KOPT-K1 (cell line): ENCODE measurements at regions not wholly inside any gene's neighbourhood (a gene's known extent, or its start where the extent isn't known, plus 50 kb on each side); places are given as distances from the start of the nearest gene placed in this dataset.

Experiments used
- H3K27ac ChIP-seq: fragments of 200-600 bp; sonication (generic); 2 replicates; pipeline ENCODE4 v1.5.1; 2016; ENCODE audit warnings: antibody characterized with exemption, mild to moderate bottlenecking, low read depth, low read length; ENCODE audit not compliant: poor library complexity, severe bottlenecking
- H3K36me3 ChIP-seq: fragments of 200-600 bp; sonication (generic); 2 replicates; pipeline ENCODE4 v1.5.1; 2017; ENCODE audit warnings: antibody characterized with exemption, mild to moderate bottlenecking, low read length, moderate library complexity; ENCODE audit not compliant: insufficient read depth
- H3K9me3 ChIP-seq: fragments of 200-600 bp; sonication (generic); 2 replicates; pipeline ENCODE4 v1.5.1; 2017; ENCODE audit warnings: antibody characterized with exemption, low read length, mild to moderate bottlenecking; ENCODE audit not compliant: insufficient read depth, poor library complexity, severe bottlenecking

DNA sequence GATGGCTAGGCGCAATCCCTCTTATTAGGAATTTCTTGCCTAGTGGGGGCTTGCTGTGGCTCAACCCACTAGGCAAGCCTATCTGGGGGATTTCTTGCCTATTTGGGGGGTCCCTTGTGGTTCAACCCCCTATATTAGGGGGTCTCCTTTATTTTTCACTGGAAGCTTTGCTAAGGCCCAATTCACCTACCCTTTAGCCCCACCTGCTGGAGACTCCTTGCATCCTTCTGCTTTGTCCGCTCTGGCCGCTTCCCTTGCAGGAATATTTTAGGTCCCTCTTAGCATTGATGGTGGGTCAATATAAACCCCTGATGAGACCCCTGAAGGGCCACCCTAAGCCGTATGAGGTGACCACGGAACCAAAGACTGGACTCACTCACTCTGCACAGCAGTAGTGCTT, 1552.1 kb downstream of the AACS start:
- Histone ChIP-seq H3K36me3 (no peaks in the 10 kb centered on the region), H3K27ac (no peak overlapping the region), H3K9me3 (peaks cover 50% of the 10 kb centered on the region)

DNA sequence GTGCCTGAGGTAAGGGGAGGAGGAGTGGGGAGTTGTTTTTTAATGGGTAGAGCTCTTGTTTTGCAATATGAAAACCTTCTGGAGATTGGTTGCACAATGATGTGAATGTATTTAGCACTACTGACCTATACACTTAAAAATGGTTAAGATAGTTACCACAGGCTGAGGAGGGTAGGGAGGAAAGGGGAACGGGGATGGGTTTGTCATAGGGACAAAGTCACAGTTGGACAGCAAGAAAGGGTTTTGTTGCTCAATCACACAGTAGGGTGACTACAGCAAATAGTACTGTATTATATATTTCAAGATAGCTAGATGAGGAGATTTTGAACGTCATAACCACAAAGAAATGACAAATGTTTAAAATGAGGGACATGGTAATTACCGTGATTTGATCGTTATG, 1562.4 kb downstream of the AACS start:
- H3K27ac ChIP-seq: no peak overlapping the region
- no peaks in the 10 kb centered on the region for H3K9me3 ChIP-seq
- no peaks in the 10 kb centered on the region for H3K36me3 ChIP-seq

DNA sequence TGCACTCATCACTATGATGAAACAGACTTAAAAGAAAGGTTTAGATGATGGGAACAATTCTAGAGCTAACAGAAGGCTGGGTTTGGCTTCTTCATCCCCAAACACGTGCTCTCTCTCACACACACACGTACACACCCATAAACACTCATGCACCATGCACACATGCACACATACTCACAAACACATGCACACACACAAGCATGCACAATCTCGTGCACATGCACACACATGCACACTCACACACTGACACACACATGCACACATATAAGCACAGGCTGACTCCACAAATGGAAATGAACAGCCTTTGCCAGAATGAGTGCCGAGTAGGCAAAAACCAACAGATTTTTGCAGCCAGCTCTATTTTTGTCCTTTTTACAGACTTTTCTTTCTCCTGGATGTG, 1571.6 kb downstream of the AACS start:
- H3K36me3 ChIP-seq: no peaks in the 10 kb centered on the region
- peaks cover 10% of the 10 kb centered on the region for H3K9me3 ChIP-seq
- no peak overlapping the region for H3K27ac ChIP-seq

DNA sequence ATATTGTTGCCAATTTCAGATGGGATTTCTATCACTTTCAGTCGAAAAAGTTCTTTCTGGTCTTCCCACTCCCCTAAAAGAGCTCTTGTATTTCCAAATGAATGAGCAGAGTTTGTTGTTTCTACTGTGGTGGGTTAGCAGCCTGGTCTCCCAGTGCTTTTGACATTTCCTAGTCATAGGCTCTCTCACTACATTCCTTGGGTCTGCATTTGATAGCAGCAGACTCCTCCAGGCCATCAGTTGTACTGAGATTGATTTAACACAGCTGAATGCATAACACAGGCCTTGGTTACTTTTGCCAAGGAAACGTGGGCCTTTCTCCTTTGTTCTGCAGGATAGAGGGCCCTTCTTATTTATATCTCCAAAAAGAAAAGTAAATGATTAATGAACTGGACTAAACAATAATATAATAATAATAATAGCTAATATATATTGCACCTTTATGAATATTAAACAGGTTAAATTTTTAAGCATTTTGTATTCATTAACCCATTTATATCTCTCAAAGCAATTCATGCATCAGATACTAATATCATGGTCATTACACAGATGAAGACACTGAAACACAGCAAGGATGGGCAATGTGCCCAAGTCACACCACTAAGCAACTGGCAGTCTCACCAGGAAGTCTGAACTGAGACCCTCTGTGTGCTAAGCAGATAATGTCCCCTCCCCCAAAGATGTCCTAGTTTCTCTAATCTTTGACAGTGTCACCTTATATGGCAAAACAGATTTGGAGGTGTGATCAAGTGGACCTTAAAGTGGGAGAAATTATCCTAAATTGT, 1579.2 kb downstream of the AACS start:
- Histone ChIP-seq H3K27ac (no peak overlapping the region), H3K9me3 (peaks cover 13% of the 10 kb centered on the region), H3K36me3 (no peaks in the 10 kb centered on the region)

DNA sequence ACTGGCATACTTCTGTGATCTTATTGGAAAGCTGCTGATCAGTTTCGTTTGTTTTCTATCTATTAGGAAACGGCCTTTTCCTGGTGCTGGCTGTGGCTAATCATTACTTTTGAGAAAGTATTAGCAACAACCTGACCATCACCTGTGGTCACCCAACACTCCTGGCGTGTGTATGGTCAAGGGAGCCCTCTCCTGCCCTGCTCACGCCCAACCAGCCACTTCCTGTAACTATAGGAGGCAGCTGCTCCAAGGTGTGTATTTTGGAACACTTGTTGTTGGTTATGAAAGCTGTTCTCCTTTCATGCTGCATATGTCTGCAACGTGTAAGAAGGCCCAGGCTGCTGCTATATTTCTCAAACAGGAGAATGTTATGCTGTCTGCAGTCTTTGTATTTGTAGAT, 1582.8 kb downstream of the AACS start:
- Histone ChIP-seq H3K9me3 (no peaks in the 10 kb centered on the region), H3K36me3 (no peaks in the 10 kb centered on the region), H3K27ac (no peak overlapping the region)

DNA sequence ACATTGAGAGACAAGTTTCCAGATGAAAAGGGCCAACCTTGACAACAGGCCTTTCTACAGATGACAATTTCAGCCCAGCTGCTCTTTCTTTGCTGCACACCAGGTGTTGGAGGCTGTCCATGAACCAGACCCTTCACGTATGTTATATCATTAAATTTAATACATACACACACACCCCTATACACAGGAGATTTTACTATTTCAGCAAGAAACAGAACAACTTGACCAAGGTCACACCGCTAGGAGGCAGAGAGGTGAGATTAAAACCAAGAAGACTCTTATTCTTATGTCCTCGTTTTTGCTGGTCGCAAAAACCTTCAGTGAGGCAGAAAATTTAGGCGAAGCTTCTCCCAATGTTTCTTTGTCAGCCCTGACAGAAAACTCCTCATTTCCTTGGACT, 1585.9 kb downstream of the AACS start:
- H3K27ac ChIP-seq: no peak overlapping the region
- H3K9me3 ChIP-seq: no peaks in the 10 kb centered on the region
- H3K36me3 ChIP-seq: no peaks in the 10 kb centered on the region

DNA sequence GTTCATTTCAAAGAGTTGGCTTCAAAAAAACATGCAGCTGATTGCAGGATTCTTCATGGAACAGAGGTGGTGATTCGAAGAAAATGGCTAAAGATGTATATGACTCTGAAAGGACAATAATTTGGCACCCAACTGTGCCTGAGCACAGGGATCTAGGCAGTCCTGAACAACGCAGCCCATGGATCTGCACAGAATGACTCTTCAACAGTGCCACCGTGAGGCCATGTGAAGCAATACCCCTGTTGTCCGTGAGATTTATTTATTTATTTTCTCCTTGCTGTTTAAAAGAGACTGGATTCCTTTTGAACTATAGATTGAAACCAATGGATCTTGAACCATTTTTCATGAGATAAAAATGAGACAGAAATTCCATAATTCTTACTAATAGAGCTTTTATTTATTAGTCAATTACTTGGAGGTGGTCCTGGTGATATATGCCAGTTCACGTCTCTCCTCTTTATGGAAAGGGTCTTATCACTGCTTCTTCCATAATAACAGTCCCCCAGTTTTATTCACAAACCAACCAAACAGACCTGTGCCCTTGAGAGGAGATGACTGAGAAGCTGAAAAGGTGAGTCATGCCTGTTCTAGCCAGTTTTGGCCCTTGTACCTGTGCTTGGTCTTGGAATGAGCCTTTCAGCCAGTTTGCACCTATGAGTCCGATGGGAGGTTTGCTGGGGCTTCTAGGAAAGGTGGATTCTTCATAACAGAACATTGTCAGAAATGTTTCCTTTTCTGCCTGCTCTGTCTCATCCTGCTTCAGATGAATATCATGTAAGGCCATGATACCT, 1598.3 kb downstream of the AACS start:
- Histone ChIP-seq H3K36me3 (no peaks in the 10 kb centered on the region), H3K9me3 (peaks cover 8% of the 10 kb centered on the region), H3K27ac (no peak overlapping the region)

DNA sequence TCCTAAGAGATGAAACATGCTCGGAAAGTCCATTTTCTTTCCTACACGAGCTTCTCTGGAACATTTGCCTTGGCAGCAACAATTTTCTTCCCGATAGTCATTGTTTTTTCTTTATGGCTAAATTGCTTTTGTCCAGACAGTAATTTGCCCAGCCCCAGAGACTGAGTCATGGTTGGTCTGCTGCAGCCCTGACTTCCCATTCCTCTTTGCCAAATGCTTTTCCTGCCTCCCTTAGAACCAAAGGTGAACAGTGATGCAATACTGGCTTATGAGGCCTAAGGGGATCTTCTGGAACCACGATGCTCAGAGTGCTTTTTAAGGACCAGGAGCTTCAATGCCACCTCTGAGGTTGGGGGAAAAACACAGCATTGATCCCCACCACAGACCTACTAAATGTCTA, 1599.6 kb upstream of the TMEM132C start:
- Histone ChIP-seq H3K27ac (no peak overlapping the region), H3K9me3 (peaks cover 8% of the 10 kb centered on the region), H3K36me3 (no peaks in the 10 kb centered on the region)

DNA sequence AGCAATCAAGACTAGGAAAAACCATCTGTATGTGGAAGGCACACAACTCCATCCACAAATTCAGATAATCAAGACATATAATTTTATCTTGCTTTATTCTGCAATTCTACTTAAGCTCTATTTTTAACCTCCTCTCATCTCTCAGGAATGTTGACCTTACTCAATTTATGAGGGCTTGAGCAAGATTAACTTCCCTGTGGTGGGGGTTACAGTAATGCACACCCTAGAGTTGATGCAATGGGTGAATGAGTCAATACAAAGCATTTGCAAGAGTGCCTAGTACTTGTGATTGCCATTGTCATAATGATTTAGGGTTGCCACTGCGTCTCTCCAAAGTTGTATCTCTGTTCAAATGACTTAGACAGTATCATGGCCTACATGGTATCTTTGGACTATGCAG, 1598.4 kb upstream of the TMEM132C start:
- no peaks in the 10 kb centered on the region for H3K9me3 ChIP-seq
- H3K27ac ChIP-seq: no peak overlapping the region
- no peaks in the 10 kb centered on the region for H3K36me3 ChIP-seq

DNA sequence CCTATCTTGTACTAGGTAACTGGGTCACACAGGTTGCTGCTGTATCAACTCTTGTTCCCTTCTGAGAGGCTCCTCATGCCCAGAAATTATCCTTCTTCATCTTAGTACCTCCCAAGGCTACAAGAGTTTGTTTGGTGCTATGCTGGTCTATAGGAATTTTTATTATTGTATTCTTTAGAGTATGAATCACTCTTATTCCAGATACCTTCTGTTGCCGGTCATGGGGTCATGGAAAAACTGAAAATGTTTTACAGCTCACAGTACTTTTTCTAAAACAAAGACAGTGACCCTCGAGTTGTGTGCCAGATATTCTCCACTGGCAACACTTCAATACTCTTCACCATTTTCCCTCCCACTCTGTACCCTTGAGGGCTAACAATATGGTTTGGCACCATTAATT, 1598.0 kb upstream of the TMEM132C start:
- H3K27ac ChIP-seq: no peak overlapping the region
- no peaks in the 10 kb centered on the region for H3K9me3 ChIP-seq
- no peaks in the 10 kb centered on the region for H3K36me3 ChIP-seq

DNA sequence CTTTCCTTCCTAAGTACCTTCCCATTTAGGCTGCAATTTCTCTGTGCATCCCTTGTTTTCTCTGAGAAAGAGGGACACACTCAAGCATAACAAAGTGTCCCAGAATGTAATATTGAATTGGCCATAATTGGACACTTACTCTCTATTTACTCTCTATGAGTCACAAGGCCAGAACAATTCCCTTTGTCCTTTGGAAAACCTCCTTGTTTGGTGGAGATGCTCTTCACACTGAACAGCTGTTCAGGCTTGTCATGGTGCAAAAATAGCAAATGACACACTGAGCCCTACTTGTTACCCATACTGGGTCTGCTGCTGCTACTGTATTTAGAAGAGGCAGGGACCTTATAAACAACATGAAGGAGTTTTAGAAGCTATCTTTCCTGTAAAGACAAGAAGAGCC, 1590.5 kb upstream of the TMEM132C start:
- H3K36me3 ChIP-seq: no peaks in the 10 kb centered on the region
- no peaks in the 10 kb centered on the region for H3K9me3 ChIP-seq
- H3K27ac ChIP-seq: no peak overlapping the region

DNA sequence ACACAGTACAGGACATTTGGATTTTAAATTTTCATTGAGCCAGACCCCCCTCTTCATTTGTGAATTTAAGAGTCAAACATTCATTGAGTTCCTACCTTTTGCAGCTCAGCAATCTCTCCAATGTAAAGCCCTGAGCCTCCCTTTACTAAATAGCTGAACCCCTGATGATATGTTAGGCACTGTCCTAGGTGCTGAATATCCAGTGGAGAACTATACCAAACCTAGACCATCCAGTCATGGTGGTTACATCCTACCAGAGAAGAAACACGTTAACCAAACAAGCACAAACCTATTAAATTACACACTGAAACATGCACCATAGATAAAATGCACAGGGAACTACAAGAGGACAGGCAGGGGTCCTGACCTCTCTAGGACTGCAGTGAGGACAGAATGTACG, 1585.3 kb upstream of the TMEM132C start:
- no peak overlapping the region for H3K27ac ChIP-seq
- no peaks in the 10 kb centered on the region for H3K36me3 ChIP-seq
- peaks cover 19% of the 10 kb centered on the region for H3K9me3 ChIP-seq

DNA sequence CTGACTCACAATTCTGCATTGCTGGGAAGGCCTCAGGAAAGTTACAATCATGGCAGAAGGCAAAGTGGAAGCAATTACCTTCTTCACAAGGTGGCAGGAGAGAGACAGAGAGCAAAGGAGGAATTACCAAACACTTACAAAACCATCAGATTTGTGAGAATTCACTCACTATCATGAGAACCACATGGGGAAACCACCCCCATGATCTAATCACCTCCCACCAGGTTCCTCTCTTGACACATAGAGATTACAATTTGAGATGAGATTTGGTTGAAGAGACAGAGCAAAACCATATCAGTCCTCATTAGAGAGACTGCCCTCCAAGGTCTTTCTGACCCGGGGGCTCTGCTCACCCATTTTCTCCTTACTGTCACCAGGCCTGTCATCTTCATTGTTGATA, 1582.3 kb upstream of the TMEM132C start:
- H3K27ac ChIP-seq: no peak overlapping the region
- H3K36me3 ChIP-seq: no peaks in the 10 kb centered on the region
- peaks cover 19% of the 10 kb centered on the region for H3K9me3 ChIP-seq

DNA sequence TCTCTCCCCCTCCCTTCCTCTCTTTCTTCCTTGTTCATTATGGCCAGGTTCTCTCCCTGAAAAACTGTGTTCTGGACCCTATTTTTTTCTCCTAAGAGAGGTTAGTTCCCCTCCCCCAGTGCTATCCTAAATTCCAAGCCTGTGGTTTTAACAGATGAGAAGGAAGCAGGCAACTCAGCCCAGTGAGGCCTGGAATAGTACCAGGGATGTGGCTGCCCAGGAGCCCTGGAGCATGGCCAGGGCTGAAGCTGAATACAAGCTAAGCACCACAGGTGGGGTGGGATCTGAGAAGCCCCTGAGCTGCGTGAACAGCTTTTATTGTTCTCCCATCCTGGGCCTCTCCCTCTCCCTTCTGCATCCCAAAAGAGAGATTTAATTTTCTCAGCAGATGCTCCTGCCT, 1581.3 kb upstream of the TMEM132C start:
- H3K9me3 ChIP-seq: peaks cover 19% of the 10 kb centered on the region
- no peaks in the 10 kb centered on the region for H3K36me3 ChIP-seq
- no peak overlapping the region for H3K27ac ChIP-seq

DNA sequence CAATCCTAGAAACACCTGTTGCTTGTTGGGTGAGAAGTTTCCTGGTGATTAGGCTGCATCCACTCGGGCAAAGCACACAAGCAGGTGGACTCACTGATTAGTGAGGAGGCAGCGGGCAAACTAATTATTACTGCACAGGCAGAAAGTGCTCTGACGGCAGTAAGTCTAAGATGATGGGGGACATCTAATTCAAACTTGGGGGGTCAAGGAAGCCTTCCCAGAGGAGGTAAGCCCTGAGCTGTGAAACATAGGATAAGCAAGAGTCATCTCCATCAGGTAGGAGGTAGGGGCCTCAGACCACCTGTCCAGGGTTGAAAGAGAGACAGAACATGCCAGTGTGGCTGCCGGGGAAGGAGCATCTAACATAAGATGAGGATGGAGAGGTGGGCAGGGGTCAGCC, 1578.4 kb upstream of the TMEM132C start:
- Histone ChIP-seq H3K36me3 (no peaks in the 10 kb centered on the region), H3K9me3 (peaks cover 9% of the 10 kb centered on the region), H3K27ac (no peak overlapping the region)

DNA sequence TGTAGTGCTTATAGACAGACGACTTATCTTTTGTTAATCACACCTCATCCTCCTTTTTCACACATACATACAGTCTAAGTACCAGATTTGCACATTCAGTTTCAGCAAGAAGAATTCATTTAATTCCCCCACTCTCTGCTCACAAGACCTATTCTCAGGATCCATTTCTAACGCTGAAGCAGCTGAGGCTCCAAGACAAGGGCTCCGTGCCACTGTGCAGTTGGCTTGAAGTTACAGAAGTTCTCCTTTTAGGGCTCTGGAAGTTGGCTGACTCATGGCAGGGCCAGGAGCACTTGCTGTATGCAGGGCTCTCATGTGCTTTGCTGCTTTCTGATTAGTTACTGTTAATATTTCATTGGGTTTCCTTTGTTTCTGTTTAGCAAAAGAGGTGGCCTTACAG, 1566.9 kb upstream of the TMEM132C start:
- no peak overlapping the region for H3K27ac ChIP-seq
- peaks cover 4% of the 10 kb centered on the region for H3K9me3 ChIP-seq
- no peaks in the 10 kb centered on the region for H3K36me3 ChIP-seq
